Osteoblast (primary cell): ENCODE measurements at regions not wholly inside any gene's neighbourhood (a gene's known extent, or its start where the extent isn't known, plus 50 kb on each side); places are given as distances from the start of the nearest gene placed in this dataset.

Experiments used
- DNase-seq: peaks from one replicate; pipeline ENCODE4 v3.0.0; 2011; ENCODE audit warnings: low spot score, mixed read lengths; ENCODE audit not compliant: insufficient read length; ENCODE audit errors: missing footprints
- H2AFZ ChIP-seq: 2 replicates; pipeline ENCODE4 v1.6.0; 2011; ENCODE audit warnings: mild to moderate bottlenecking, low read length
- H3K27ac ChIP-seq: 2 replicates; pipeline ENCODE4 v1.5.1; 2011; ENCODE audit warnings: mild to moderate bottlenecking, low read depth, low read length, moderate library complexity
- H3K27me3 ChIP-seq: 2 replicates; pipeline ENCODE4 v1.6.0; 2012; ENCODE audit warnings: mild to moderate bottlenecking, control low read depth, inconsistent platforms, low read length, moderate library complexity; ENCODE audit not compliant: insufficient read depth
- H3K36me3 ChIP-seq: 2 replicates; pipeline ENCODE4 v1.5.1; 2011; ENCODE audit warnings: mild to moderate bottlenecking, low read length, control low read depth, moderate library complexity; ENCODE audit not compliant: insufficient read depth
- H3K4me1 ChIP-seq: 2 replicates; pipeline ENCODE4 v1.5.1; 2011; ENCODE audit warnings: mild to moderate bottlenecking, low read length, control low read depth, moderate library complexity; ENCODE audit not compliant: insufficient read depth
- H3K4me2 ChIP-seq: 2 replicates; pipeline ENCODE4 v1.6.0; 2011; ENCODE audit warnings: mild to moderate bottlenecking, low read length; ENCODE audit not compliant: insufficient read depth
- H3K4me3 ChIP-seq: fragments of 200-600 bp; sonication (generic); 3 replicates; pipeline ENCODE4 v1.5.1; 2012; ENCODE audit warnings: mild to moderate bottlenecking, low read length, inconsistent platforms; ENCODE audit not compliant: insufficient read depth
- H3K79me2 ChIP-seq: 2 replicates; pipeline ENCODE4 v1.6.0; 2012; ENCODE audit warnings: mild to moderate bottlenecking, low read length, control low read depth, inconsistent platforms; ENCODE audit not compliant: insufficient read depth
- H3K9me3 ChIP-seq: 2 replicates; pipeline ENCODE4 v1.5.1; 2011; ENCODE audit warnings: low read depth, low read length, control low read depth
- H4K20me1 ChIP-seq: 2 replicates; pipeline ENCODE4 v1.6.0; 2012; ENCODE audit warnings: mild to moderate bottlenecking, low read length, control low read depth; ENCODE audit not compliant: insufficient read depth
- TF ChIP-seq, protein P1 (sequence below): IDR thresholded peaks from 2 replicates; pipeline ENCODE4 v1.5.1; 2011; ENCODE audit warnings: mild to moderate bottlenecking, low read depth, low read length, moderate library complexity; ENCODE audit errors: extremely low read depth

DNA sequence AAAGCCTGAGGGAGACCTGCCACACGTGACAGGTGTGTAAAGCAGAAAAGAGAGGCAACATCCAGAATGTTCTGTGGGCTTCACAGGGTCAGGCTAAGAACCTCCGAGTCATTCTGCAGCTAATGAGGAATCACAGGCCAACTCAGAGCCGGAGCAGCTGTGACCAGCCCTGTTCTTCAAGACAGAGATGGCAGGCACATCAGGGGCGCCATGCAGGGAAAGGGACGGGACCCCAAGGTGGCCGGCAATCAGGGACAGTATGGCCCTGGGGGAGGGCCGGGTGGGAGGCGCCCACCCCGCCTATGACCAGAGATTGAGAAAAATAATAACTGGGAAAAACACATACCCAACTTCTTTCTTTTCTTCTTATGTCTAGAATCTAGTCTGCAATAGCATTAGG, 316.7 kb upstream of the SALL3 start:
- Histone ChIP-seq H3K4me1 (no peaks in the 10 kb centered on the region), H4K20me1 (no peaks in the 10 kb centered on the region), H3K27ac (no peak overlapping the region), H2AFZ (no peak overlapping the region), H3K4me3 (no peak overlapping the region), H3K4me2 (no peak overlapping the region), H3K36me3 (no peaks in the 10 kb centered on the region), H3K27me3 (no peaks in the 10 kb centered on the region), H3K9me3 (no peaks in the 10 kb centered on the region), H3K79me2 (no peaks in the 10 kb centered on the region)
- TF ChIP-seq, protein P1, sequence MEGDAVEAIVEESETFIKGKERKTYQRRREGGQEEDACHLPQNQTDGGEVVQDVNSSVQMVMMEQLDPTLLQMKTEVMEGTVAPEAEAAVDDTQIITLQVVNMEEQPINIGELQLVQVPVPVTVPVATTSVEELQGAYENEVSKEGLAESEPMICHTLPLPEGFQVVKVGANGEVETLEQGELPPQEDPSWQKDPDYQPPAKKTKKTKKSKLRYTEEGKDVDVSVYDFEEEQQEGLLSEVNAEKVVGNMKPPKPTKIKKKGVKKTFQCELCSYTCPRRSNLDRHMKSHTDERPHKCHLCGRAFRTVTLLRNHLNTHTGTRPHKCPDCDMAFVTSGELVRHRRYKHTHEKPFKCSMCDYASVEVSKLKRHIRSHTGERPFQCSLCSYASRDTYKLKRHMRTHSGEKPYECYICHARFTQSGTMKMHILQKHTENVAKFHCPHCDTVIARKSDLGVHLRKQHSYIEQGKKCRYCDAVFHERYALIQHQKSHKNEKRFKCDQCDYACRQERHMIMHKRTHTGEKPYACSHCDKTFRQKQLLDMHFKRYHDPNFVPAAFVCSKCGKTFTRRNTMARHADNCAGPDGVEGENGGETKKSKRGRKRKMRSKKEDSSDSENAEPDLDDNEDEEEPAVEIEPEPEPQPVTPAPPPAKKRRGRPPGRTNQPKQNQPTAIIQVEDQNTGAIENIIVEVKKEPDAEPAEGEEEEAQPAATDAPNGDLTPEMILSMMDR = no peak
- DNase-seq = no peak

DNA sequence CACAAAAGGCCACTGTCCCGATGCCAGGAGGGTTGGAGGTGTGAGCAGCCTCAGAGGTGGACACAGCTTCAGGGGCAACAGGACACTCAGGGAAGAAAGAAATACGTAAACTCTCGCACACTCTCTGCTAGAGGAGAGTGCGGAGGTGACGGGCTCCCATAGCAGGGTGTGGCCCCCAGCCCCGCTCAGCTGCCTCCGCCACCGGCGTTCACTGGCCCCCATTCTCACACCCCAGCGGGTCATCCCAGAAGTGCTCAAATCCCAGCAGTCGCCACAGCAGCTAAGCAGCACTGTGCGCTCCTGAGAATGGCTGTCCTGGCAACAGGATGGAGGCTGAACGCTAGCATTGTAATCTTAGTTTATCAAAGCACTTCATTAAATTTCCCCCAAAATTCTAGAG, 315.6 kb upstream of the SALL3 start:
- Histone ChIP-seq H3K4me1 (no peaks in the 10 kb centered on the region), H3K27ac (no peak overlapping the region), H3K9me3 (no peaks in the 10 kb centered on the region), H3K4me3 (no peak overlapping the region), H4K20me1 (no peaks in the 10 kb centered on the region), H3K27me3 (no peaks in the 10 kb centered on the region), H2AFZ (no peak overlapping the region), H3K4me2 (no peak overlapping the region), H3K36me3 (no peaks in the 10 kb centered on the region), H3K79me2 (no peaks in the 10 kb centered on the region)
- TF ChIP-seq, protein P1 = no peak
- DNase-seq = peak; percentile 35

DNA sequence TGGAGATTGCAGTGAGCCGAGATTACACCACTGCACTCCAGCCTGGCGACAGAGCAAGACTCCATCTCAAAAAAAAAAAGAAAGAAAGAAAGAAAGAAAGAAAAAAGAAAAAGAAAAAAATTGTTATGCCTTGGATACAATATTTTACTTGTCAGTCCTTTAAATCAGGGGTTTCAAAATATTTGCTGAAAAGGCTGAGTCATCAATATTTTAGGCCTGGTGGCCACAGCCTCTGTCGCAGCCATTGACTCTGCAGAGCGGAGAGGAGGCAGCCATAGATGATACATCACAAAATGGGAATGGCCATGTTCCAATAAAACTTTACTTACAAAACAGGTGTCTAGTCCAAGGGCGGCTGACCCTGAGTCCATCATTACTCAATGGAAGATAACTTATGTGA, 314.8 kb upstream of the SALL3 start:
- Histone ChIP-seq H3K9me3 (no peaks in the 10 kb centered on the region), H4K20me1 (no peaks in the 10 kb centered on the region), H3K79me2 (no peaks in the 10 kb centered on the region), H3K4me2 (no peak overlapping the region), H3K36me3 (no peaks in the 10 kb centered on the region), H3K4me3 (no peak overlapping the region), H3K27me3 (no peaks in the 10 kb centered on the region), H2AFZ (no peak overlapping the region), H3K27ac (no peak overlapping the region), H3K4me1 (no peaks in the 10 kb centered on the region)
- TF ChIP-seq, protein P1 = no peak
- no peak for DNase-seq

DNA sequence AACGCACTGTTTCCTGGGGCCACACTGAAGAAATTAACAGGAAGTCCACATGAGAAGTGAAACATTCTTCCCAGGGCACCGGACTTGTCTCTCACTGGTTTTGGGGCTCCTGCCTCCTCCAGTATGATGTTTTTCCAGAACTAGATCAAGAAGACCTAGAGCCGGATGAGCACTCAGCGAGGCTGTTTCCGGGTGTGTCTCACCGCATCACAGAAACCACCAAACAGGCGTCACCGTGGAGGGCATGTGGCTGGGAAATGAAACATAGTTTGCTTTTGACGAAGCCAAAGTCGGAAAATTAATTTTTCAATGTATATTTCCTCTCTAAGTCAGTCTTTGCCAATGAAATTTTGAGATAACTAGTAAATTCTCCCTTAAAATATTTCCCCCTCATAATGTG, 314.0 kb upstream of the SALL3 start:
- Histone ChIP-seq H4K20me1 (no peaks in the 10 kb centered on the region), H3K4me1 (no peaks in the 10 kb centered on the region), H3K79me2 (no peaks in the 10 kb centered on the region), H3K9me3 (no peaks in the 10 kb centered on the region), H3K4me2 (no peak overlapping the region), H3K27me3 (no peaks in the 10 kb centered on the region), H2AFZ (no peak overlapping the region), H3K36me3 (no peaks in the 10 kb centered on the region), H3K4me3 (no peak overlapping the region), H3K27ac (no peak overlapping the region)
- DNase-seq = no peak
- TF ChIP-seq, protein P1 = no peak
